HCT116 (cell line): ENCODE measurements at regions not wholly inside any gene's neighbourhood (a gene's known extent, or its start where the extent isn't known, plus 50 kb on each side); places are given as distances from the start of the nearest gene placed in this dataset.

Source experiments
- ATAC-seq: fragments of 200-7000 bp; cut with Tn5 transposase; 2 replicates; pipeline ENCODE4 v1.9.1; 2020; ENCODE audit warnings: mild to moderate bottlenecking, moderate library complexity
- BruUV-seq: library from RNA; stranded (reverse); fragments of 400-500 nt; replicated peaks from 2 replicates; lab custom pipeline; 2021; lab: Mats Ljungman, UMichigan
- CTCF ChIA-PET: fragments of 300-600 bp; sonication (Branson Sonifier 250); formaldehyde crosslinking; loops from one replicate; lab custom pipeline; 2021; ENCODE audit warnings: antibody characterized with exemption; lab: Charles Lee
- POLR2A ChIA-PET: fragments of 300-600, 350-600 bp; sonication (Branson Sonifier 250); formaldehyde crosslinking; loops from one replicate; lab custom pipeline; 2021; ENCODE audit warnings: antibody characterized with exemption; lab: Charles Lee
- RAD21 ChIA-PET, 2 experiments: fragments of 300-600 bp; sonication (Branson Sonifier 250); formaldehyde crosslinking; loops; one replicate each; lab custom pipeline; 2023; ENCODE audit warnings: low total read pairs in 2 of 2; ENCODE audit not compliant: uncharacterized antibody in 2 of 2, unreplicated experiment in 2 of 2, low non-redundant PET in 1 of 2; lab: Charles Lee
- DNase-seq: peaks from one replicate; pipeline ENCODE4 v3.0.0-alpha.2; 2010; ENCODE audit warnings: low read depth, low spot score
- H2AFZ ChIP-seq: fragments of 200-600 bp; shearing (Covaris generic), sonication (generic); 2 replicates; pipeline ENCODE4 v1.6.1; 2017; ENCODE audit warnings: low read depth, mixed run types, mixed read lengths, antibody characterized with exemption, low read length; ENCODE audit not compliant: poor library complexity, severe bottlenecking
- H3K27ac ChIP-seq: 2 replicates; pipeline ENCODE4 v1.5.1; 2012; ENCODE audit warnings: low read depth, low read length
- H3K27me3 ChIP-seq: fragments of 200-600 bp; sonication (generic); 2 replicates; pipeline ENCODE4 v1.6.1; 2016; ENCODE audit warnings: mixed run types, low read length, mixed read lengths; ENCODE audit not compliant: insufficient read depth
- H3K36me3 ChIP-seq, 2 experiments: fragments of 200-500 bp in 1 of 2; fragments of 200-600 bp in 1 of 2; sonication (Bioruptor generic) in 1 of 2; sonication (generic) in 1 of 2; 2 replicates each; pipeline versions ENCODE4 v1.5.1 to v1.6.1; 2014 to 2016; ENCODE audit warnings: low read length in 2 of 2, inconsistent platforms in 1 of 2, mixed read lengths in 1 of 2, mixed run types in 1 of 2; ENCODE audit not compliant: insufficient read depth in 2 of 2, control insufficient read depth in 1 of 2
- H3K4me1 ChIP-seq, 2 experiments: fragments of 200-600 bp in 1 of 2; sonication (generic) in 1 of 2; 2 replicates each; pipeline versions ENCODE4 v1.5.1 to v1.6.1; 2012 to 2017; ENCODE audit warnings: low read length in 2 of 2, inconsistent platforms in 1 of 2, mild to moderate bottlenecking in 1 of 2, mixed read lengths in 1 of 2, mixed run types in 1 of 2, moderate library complexity in 1 of 2; ENCODE audit not compliant: insufficient read depth in 2 of 2, control insufficient read depth in 1 of 2
- H3K4me2 ChIP-seq: fragments of 200-600 bp; sonication (generic); 2 replicates; pipeline ENCODE4 v1.6.1; 2017; ENCODE audit warnings: mixed run types, low read length, mixed read lengths
- H3K4me3 ChIP-seq, 2 experiments: fragments of 200-600 bp in 1 of 2; sonication (generic) in 1 of 2; replicated peaks in 1 of 2; 2 replicates each; pipeline ENCODE4 v1.5.1; 2011 to 2016; ENCODE audit warnings: low read length in 2 of 2, control low read depth in 1 of 2, low read depth in 1 of 2, mild to moderate bottlenecking in 1 of 2, mixed read lengths in 1 of 2, mixed run types in 1 of 2
- H3K79me2 ChIP-seq: fragments of 200-600 bp; sonication (generic); 2 replicates; pipeline ENCODE4 v1.6.1; 2017; ENCODE audit warnings: mild to moderate bottlenecking, mixed run types, low read length, moderate library complexity, mixed read lengths; ENCODE audit not compliant: insufficient read depth
- H3K9ac ChIP-seq: fragments of 200-600 bp; sonication (generic); 2 replicates; pipeline ENCODE4 v1.6.1; 2016; ENCODE audit warnings: low read length, mixed read lengths
- H3K9me2 ChIP-seq: fragments of 200-600 bp; sonication (generic), shearing (Covaris generic); 2 replicates; pipeline ENCODE4 v1.6.1; 2017; ENCODE audit warnings: mixed run types, mild to moderate bottlenecking, moderate library complexity; ENCODE audit not compliant: insufficient read depth
- H3K9me3 ChIP-seq, 2 experiments: fragments of 200-500 bp in 1 of 2; fragments of 200-600 bp in 1 of 2; sonication (Bioruptor generic) in 1 of 2; sonication (generic) in 1 of 2; 2 replicates each; pipeline ENCODE4 v1.6.1; 2014 to 2017; ENCODE audit warnings: low read length in 2 of 2, mixed read lengths in 2 of 2, inconsistent platforms in 1 of 2, low read depth in 1 of 2, mild to moderate bottlenecking in 1 of 2, mixed run types in 1 of 2, moderate library complexity in 1 of 2; ENCODE audit not compliant: control insufficient read depth in 1 of 2, insufficient read depth in 1 of 2
- H4K20me1 ChIP-seq: fragments of 200-600 bp; sonication (generic), shearing (Covaris generic); 2 replicates; pipeline ENCODE4 v1.6.1; 2017; ENCODE audit warnings: mixed run types, mild to moderate bottlenecking, moderate library complexity; ENCODE audit not compliant: insufficient read depth
- CBX3 ChIP-seq: IDR thresholded peaks from 2 replicates; pipeline ENCODE4 v1.6.1; 2012; ENCODE audit warnings: low read depth
- ELF1 ChIP-seq: IDR thresholded peaks from 2 replicates; pipeline ENCODE4 v1.6.1; 2012; ENCODE audit warnings: low read depth, borderline replicate concordance
- EZH2phosphoT487 ChIP-seq: fragments of 200-600 bp; IDR thresholded peaks from 2 replicates; pipeline ENCODE4 v1.6.1; 2018; ENCODE audit warnings: antibody characterized with exemption, borderline replicate concordance
- FOSL1 ChIP-seq: IDR thresholded peaks from 2 replicates; pipeline ENCODE4 v1.6.1; 2012; ENCODE audit warnings: low read depth
- JUND ChIP-seq: IDR thresholded peaks from 2 replicates; pipeline ENCODE4 v1.6.1; 2012
- POLR2A ChIP-seq: IDR thresholded peaks from 2 replicates; pipeline ENCODE4 v1.7.0; 2011; ENCODE audit warnings: borderline replicate concordance; ENCODE audit not compliant: insufficient read depth, insufficient read length; ENCODE audit errors: extremely low read depth
- RAD21 ChIP-seq: IDR thresholded peaks from 2 replicates; pipeline ENCODE4 v1.6.1; 2012; ENCODE audit warnings: low read depth, mild to moderate bottlenecking
- SIN3A ChIP-seq: IDR thresholded peaks from 2 replicates; pipeline ENCODE4 v1.6.1; 2012; ENCODE audit warnings: low read depth
- SP1 ChIP-seq: IDR thresholded peaks from 2 replicates; pipeline ENCODE4 v1.6.1; 2012; ENCODE audit warnings: low read depth
- SRF ChIP-seq: IDR thresholded peaks from 2 replicates; pipeline ENCODE4 v1.6.1; 2012; ENCODE audit warnings: low read depth
- intact Hi-C: fragments of 100-400 bp; cut with micrococcal nuclease; formaldehyde crosslinking; loops from 2 replicates; pipeline ENCODE4 v1.10.0; 2022
- TF ChIP-seq, protein P1 (sequence below), 3 experiments: fragments of 200-600 bp in 1 of 3; sonication (generic) in 1 of 3; IDR thresholded peaks in 2 of 3; conservative IDR thresholded peaks in 1 of 3; 2 replicates each; pipeline ENCODE4 v1.5.1; 2012 to 2017; ENCODE audit warnings: low read depth in 2 of 3, low read length in 2 of 3, antibody characterized with exemption in 1 of 3, borderline replicate concordance in 1 of 3, control low read depth in 1 of 3, mild to moderate bottlenecking in 1 of 3, mixed read lengths in 1 of 3, mixed run types in 1 of 3, moderate library complexity in 1 of 3; ENCODE audit not compliant: insufficient read depth in 1 of 3
- TF ChIP-seq, protein P2 (sequence below): IDR thresholded peaks from 2 replicates; pipeline ENCODE4 v1.6.1; 2011; ENCODE audit warnings: mild to moderate bottlenecking, low read length, moderate library complexity; ENCODE audit not compliant: insufficient replicate concordance; ENCODE audit errors: extremely low read depth

DNA sequence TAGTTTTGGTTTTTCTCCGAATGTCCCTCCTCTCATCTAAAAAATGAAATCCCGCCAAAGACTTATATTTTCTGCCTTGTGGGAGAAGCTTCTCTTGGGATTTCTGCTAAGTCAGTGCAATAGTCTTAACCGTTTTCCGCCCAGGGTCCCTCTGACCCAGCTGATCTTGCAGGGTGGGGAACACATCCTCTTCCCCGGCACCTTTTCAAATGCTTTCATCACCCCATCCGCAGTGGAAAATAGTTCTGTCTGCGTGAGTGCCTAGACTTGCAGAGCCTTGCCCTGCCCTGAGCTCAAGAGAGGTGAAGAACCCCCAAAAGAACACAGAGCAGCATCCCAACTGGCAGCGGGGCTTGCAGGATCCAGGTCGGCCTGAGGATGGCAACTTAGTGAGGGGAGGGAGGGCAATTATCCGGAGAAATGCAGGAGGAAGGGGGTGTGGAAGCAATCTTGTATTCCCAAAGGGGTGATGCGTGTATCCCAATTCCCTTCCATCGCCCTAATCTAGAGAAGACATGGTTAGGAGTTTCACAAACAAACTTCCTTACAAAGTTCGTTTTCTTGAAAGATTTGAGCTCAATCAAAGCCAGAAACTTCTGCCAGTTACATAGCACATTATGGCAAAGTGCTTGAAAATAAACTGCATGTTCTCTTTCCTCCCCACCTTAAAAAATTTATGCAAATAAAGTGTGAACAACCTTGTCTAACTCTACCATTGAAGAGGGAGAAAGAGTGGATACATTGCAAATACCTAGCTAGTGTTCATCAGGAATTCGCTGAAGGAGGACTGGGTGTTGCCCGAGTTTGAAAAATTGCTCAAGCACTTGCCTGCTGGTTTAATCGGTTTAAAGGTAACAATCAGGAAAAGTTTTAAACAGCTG is 79.9 kb downstream of the NR2F2 start:
- Histone ChIP-seq H3K9me3 (no peaks in the 10 kb centered on the region), H2AFZ (no peak overlapping the region), H3K4me3 (no peak overlapping the region), H3K79me2 (no peaks in the 10 kb centered on the region), H3K27me3 (peaks cover 38% of the 10 kb centered on the region), H3K9ac (no peak overlapping the region), H3K4me1 (no peaks in the 10 kb centered on the region), H3K36me3 (no peaks in the 10 kb centered on the region), H3K27ac (no peak overlapping the region), H4K20me1 (peaks cover 4% of the 10 kb centered on the region; the same call in 1 of the 2 replicates), H3K9me2 (no peaks in the 10 kb centered on the region), H3K4me2 (no peak overlapping the region)
- ATAC-seq (no peak), DNase-seq (no peak)
- intact Hi-C loops: no loop called here
- ChIA-PET CTCF (no interaction called here), RAD21 (no interaction called here), POLR2A (no interaction called here)
- TF ChIP-seq, protein P1, sequence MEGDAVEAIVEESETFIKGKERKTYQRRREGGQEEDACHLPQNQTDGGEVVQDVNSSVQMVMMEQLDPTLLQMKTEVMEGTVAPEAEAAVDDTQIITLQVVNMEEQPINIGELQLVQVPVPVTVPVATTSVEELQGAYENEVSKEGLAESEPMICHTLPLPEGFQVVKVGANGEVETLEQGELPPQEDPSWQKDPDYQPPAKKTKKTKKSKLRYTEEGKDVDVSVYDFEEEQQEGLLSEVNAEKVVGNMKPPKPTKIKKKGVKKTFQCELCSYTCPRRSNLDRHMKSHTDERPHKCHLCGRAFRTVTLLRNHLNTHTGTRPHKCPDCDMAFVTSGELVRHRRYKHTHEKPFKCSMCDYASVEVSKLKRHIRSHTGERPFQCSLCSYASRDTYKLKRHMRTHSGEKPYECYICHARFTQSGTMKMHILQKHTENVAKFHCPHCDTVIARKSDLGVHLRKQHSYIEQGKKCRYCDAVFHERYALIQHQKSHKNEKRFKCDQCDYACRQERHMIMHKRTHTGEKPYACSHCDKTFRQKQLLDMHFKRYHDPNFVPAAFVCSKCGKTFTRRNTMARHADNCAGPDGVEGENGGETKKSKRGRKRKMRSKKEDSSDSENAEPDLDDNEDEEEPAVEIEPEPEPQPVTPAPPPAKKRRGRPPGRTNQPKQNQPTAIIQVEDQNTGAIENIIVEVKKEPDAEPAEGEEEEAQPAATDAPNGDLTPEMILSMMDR (IDR thresholded peaks at IDR 0.05 in 2 of 3, conservative IDR thresholded peaks at IDR 0.05 in 1 of 3; ENCODE audit: borderline replicate concordance in 1 of 3, insufficient read depth in 1 of 3, low read depth in 2 of 3, low read length in 2 of 3): no peak
- TF ChIP-seq EZH2phosphoT487 (no peak), FOSL1 (no peak), RAD21 (no peak), POLR2A (no peak), SP1 (no peak), JUND (no peak), SIN3A (no peak), SRF (no peak), CBX3 (no peak), ELF1 (no peak)
- TF ChIP-seq, protein P2, sequence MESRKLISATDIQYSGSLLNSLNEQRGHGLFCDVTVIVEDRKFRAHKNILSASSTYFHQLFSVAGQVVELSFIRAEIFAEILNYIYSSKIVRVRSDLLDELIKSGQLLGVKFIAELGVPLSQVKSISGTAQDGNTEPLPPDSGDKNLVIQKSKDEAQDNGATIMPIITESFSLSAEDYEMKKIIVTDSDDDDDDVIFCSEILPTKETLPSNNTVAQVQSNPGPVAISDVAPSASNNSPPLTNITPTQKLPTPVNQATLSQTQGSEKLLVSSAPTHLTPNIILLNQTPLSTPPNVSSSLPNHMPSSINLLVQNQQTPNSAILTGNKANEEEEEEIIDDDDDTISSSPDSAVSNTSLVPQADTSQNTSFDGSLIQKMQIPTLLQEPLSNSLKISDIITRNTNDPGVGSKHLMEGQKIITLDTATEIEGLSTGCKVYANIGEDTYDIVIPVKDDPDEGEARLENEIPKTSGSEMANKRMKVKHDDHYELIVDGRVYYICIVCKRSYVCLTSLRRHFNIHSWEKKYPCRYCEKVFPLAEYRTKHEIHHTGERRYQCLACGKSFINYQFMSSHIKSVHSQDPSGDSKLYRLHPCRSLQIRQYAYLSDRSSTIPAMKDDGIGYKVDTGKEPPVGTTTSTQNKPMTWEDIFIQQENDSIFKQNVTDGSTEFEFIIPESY: no peak
- BruUV-seq: no TSS peak
